ENCODE measurements at regions not wholly inside any gene's neighbourhood (a gene's known extent, or its start where the extent isn't known, plus 50 kb on each side); places are given as distances from the start of the nearest gene placed in this dataset.

GRCh38 chr2:8043295-8043694 lies 638.6 kb upstream of the ID2 start:
- Histone ChIP-seq H3K36me3 (replicated peaks in 1 of 2; ENCODE audit: control insufficient read depth in 1 of 2, insufficient read depth in 2 of 2, low read length in 2 of 2) (no peaks in the 10 kb centered on the region), H3K4me1 (ENCODE audit: control insufficient read depth in 1 of 2, insufficient read depth in 2 of 2, low read length in 2 of 2) (no peaks in the 10 kb centered on the region), H3K9me3 (replicated peaks in 1 of 2; ENCODE audit: control insufficient read depth in 1 of 2, insufficient read depth in 1 of 2, low read length in 2 of 2) (peaks cover 0 to 9% of the 10 kb centered on the region in 2 donors), H2AFZ (ENCODE audit: insufficient read depth, low read depth, low read length, poor library complexity, severe bottlenecking) (no peak overlapping the region), H3K9ac (ENCODE audit: insufficient read depth, low read length, poor library complexity, severe bottlenecking) (no peak overlapping the region), H3K4me3 (replicated peaks in 1 of 3; ENCODE audit: low read depth in 2 of 3, low read length in 3 of 3) (no peak overlapping the region), H3K79me2 (ENCODE audit: insufficient read depth, low read length) (no peaks in the 10 kb centered on the region), H4K20me1 (ENCODE audit: insufficient read depth, low read length) (no peaks in the 10 kb centered on the region), H3K27ac (ENCODE audit: low read depth in 1 of 2, low read length in 2 of 2) (no peak overlapping the region), H3K4me2 (replicated peaks; ENCODE audit: extremely low read depth, low read length, poor library complexity, severe bottlenecking) (no peak overlapping the region), H3K27me3 (ENCODE audit: control insufficient read depth in 2 of 2, insufficient read depth in 2 of 2, low read length in 2 of 2) (no peaks in the 10 kb centered on the region)
- H3K27ac Mint-ChIP-seq, result peak overlapping the region in 1 of 7 donors; percentile 9
- H3K27me3 Mint-ChIP-seq (ENCODE audit: low read depth in 3 of 3), result peaks cover 0 to 5% (median 0%) of the 10 kb centered on the region in 3 donors
- intact Hi-C loops (cut with micrococcal nuclease), result no loop called here
- no peaks in the 10 kb centered on the region for H3K4me1 Mint-ChIP-seq
- TF ChIP-seq CTCF (IDR thresholded peaks at IDR 0.05), result no peak
- peaks cover 6 to 15% (median 8%) of the 10 kb centered on the region in 7 donors for H3K9me3 Mint-ChIP-seq
- peaks cover 2 to 3% of the 10 kb centered on the region in 2 donors for H3K36me3 Mint-ChIP-seq
- DNase-seq, result no peak
- H3K4me3 Mint-ChIP-seq, result no peak overlapping the region
- 96% methylated on average over 4 of the region's 4 CpGs for WGBS (ENCODE audit: insufficient coverage)

GRCh38 chr2:8044046-8044594 lies 637.7 kb upstream of the ID2 start:
- Histone ChIP-seq H3K27ac (ENCODE audit: low read depth in 1 of 2, low read length in 2 of 2) (no peak overlapping the region), H3K36me3 (replicated peaks in 1 of 2; ENCODE audit: control insufficient read depth in 1 of 2, insufficient read depth in 2 of 2, low read length in 2 of 2) (no peaks in the 10 kb centered on the region), H4K20me1 (ENCODE audit: insufficient read depth, low read length) (no peaks in the 10 kb centered on the region), H3K9me3 (replicated peaks in 1 of 2; ENCODE audit: control insufficient read depth in 1 of 2, insufficient read depth in 1 of 2, low read length in 2 of 2) (peaks cover 0 to 9% of the 10 kb centered on the region in 2 donors), H3K4me1 (ENCODE audit: control insufficient read depth in 1 of 2, insufficient read depth in 2 of 2, low read length in 2 of 2) (no peaks in the 10 kb centered on the region), H2AFZ (ENCODE audit: insufficient read depth, low read depth, low read length, poor library complexity, severe bottlenecking) (no peak overlapping the region), H3K79me2 (ENCODE audit: insufficient read depth, low read length) (no peaks in the 10 kb centered on the region), H3K4me2 (replicated peaks; ENCODE audit: extremely low read depth, low read length, poor library complexity, severe bottlenecking) (no peak overlapping the region), H3K4me3 (replicated peaks in 1 of 3; ENCODE audit: low read depth in 2 of 3, low read length in 3 of 3) (no peak overlapping the region), H3K27me3 (ENCODE audit: control insufficient read depth in 2 of 2, insufficient read depth in 2 of 2, low read length in 2 of 2) (no peaks in the 10 kb centered on the region), H3K9ac (ENCODE audit: insufficient read depth, low read length, poor library complexity, severe bottlenecking) (no peak overlapping the region)
- DNase-seq, result no peak
- WGBS (ENCODE audit: insufficient coverage), result 98% methylated on average over 4 of the region's 4 CpGs
- H3K9me3 Mint-ChIP-seq, result peaks cover 6 to 17% (median 9%) of the 10 kb centered on the region in 7 donors
- no peak overlapping the region for H3K4me3 Mint-ChIP-seq
- no peaks in the 10 kb centered on the region for H3K4me1 Mint-ChIP-seq
- H3K27me3 Mint-ChIP-seq (ENCODE audit: low read depth in 3 of 3), result peaks cover 0 to 5% (median 0%) of the 10 kb centered on the region in 3 donors
- H3K36me3 Mint-ChIP-seq, result peaks cover 2 to 3% of the 10 kb centered on the region in 2 donors
- intact Hi-C loops (cut with micrococcal nuclease), result no loop called here
- peak overlapping the region in 1 of 7 donors; percentile 48 for H3K27ac Mint-ChIP-seq
- no peak for TF ChIP-seq CTCF (IDR thresholded peaks at IDR 0.05)

All from CD14-positive monocyte (primary cell).